Uterus (tissue), 2 donors: ENCODE measurements at regions not wholly inside any gene's neighbourhood (a gene's known extent, or its start where the extent isn't known, plus 50 kb on each side); places are given as distances from the start of the nearest gene placed in this dataset.

Experiments
- POLR2A ChIP-seq, 2 donors: fragments of 450-650 bp; IDR thresholded peaks; one replicate each; pipeline ENCODE4 v1.6.1; 2016; ENCODE audit warnings: antibody characterized with exemption in 2 of 2, mild to moderate bottlenecking in 1 of 2, moderate library complexity in 1 of 2
- TF ChIP-seq, protein P1 (sequence below), 4 experiments: fragments of 200-600 bp in 2 of 4; fragments of 450-650 bp in 2 of 4; sonication (generic) in 2 of 4; IDR thresholded peaks; one replicate each; pipeline ENCODE4 v1.5.1; 2016 to 2019; ENCODE audit warnings: antibody characterized with exemption in 4 of 4, mild to moderate bottlenecking in 2 of 4, moderate library complexity in 1 of 4

DNA sequence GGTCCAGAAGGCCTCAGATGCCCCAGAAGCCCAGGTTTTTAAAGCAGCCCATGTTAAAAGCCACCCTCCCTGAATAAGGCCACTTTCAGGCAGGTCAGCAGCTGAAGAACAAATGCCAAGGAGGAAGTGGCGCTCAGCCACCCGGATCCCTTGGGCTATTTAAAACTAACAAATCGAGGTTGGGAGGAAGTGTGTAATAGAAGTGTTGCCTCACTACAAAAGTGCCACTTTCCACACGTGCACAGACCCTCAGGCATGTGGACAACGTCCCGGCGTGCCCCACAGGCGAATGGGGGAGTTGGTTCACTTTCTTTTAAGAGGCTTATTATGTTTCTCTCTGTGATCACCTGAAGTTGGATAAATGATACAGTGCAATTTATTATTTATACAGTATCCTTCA lies 173.8 kb upstream of the SALL3 start:
- TF ChIP-seq, protein P1, sequence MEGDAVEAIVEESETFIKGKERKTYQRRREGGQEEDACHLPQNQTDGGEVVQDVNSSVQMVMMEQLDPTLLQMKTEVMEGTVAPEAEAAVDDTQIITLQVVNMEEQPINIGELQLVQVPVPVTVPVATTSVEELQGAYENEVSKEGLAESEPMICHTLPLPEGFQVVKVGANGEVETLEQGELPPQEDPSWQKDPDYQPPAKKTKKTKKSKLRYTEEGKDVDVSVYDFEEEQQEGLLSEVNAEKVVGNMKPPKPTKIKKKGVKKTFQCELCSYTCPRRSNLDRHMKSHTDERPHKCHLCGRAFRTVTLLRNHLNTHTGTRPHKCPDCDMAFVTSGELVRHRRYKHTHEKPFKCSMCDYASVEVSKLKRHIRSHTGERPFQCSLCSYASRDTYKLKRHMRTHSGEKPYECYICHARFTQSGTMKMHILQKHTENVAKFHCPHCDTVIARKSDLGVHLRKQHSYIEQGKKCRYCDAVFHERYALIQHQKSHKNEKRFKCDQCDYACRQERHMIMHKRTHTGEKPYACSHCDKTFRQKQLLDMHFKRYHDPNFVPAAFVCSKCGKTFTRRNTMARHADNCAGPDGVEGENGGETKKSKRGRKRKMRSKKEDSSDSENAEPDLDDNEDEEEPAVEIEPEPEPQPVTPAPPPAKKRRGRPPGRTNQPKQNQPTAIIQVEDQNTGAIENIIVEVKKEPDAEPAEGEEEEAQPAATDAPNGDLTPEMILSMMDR (IDR thresholded peaks at IDR 0.05): no peak
- TF ChIP-seq POLR2A (IDR thresholded peaks at IDR 0.05): no peak
